Esophagus muscularis mucosa (tissue), 4 donors: ENCODE measurements at regions not wholly inside any gene's neighbourhood (a gene's known extent, or its start where the extent isn't known, plus 50 kb on each side); places are given as distances from the start of the nearest gene placed in this dataset.

Experiments used
- EP300 ChIP-seq: sonication (generic); formaldehyde crosslinking; IDR thresholded peaks from one replicate; pipeline ENCODE4 v1.6.1; 2017; ENCODE audit warnings: antibody characterized with exemption
- POLR2A ChIP-seq: fragments of 450-650 bp; IDR thresholded peaks from one replicate; pipeline ENCODE4 v1.6.1; 2017; ENCODE audit warnings: antibody characterized with exemption, moderate library complexity, mild to moderate bottlenecking, low read depth
- TF ChIP-seq, protein P1 (sequence below), 3 experiments: fragments of 200-600 bp in 2 of 3; fragments of 450-650 bp in 1 of 3; sonication (generic) in 2 of 3; IDR thresholded peaks; one replicate each; pipeline ENCODE4 v1.5.1; 2017 to 2019; ENCODE audit warnings: antibody characterized with exemption in 3 of 3, mild to moderate bottlenecking in 2 of 3, moderate library complexity in 1 of 3

DNA sequence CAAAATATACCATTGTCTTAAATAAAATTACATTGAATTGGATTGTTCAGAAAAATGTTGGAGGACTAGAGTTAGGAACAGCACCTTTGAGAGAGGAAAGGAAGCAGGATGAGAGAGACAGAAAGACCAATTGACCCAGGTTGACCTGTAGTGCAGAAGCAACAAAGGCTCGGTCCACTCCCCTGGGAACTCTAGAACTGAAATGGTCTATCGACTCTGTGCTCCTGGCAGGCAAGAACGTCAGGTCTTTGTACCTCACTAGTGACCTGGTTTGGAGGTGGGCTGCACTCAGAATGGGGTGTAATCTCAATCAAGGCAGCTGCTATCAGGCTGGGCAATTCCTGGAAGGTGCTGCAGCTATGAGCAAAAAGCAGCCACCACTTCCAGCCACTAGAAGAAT, 110.8 kb downstream of the FAM174A start:
- TF ChIP-seq, protein P1, sequence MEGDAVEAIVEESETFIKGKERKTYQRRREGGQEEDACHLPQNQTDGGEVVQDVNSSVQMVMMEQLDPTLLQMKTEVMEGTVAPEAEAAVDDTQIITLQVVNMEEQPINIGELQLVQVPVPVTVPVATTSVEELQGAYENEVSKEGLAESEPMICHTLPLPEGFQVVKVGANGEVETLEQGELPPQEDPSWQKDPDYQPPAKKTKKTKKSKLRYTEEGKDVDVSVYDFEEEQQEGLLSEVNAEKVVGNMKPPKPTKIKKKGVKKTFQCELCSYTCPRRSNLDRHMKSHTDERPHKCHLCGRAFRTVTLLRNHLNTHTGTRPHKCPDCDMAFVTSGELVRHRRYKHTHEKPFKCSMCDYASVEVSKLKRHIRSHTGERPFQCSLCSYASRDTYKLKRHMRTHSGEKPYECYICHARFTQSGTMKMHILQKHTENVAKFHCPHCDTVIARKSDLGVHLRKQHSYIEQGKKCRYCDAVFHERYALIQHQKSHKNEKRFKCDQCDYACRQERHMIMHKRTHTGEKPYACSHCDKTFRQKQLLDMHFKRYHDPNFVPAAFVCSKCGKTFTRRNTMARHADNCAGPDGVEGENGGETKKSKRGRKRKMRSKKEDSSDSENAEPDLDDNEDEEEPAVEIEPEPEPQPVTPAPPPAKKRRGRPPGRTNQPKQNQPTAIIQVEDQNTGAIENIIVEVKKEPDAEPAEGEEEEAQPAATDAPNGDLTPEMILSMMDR (IDR thresholded peaks at IDR 0.05), result no peak
- TF ChIP-seq POLR2A (no peak), EP300 (no peak)
